ENCODE measurements at regions not wholly inside any gene's neighbourhood (a gene's known extent, or its start where the extent isn't known, plus 50 kb on each side); places are given as distances from the start of the nearest gene placed in this dataset.

GRCh38 chr2:173649527-173650219, 295.0 kb downstream of the CDCA7 start:
- Mint-ChIP-seq H3K4me3 (no peak overlapping the region), H3K27ac (no peak overlapping the region), H3K36me3 (ENCODE audit: low read depth) (no peaks in the 10 kb centered on the region), H3K4me1 (ENCODE audit: low read depth) (peaks cover 37% of the 10 kb centered on the region), H3K9me3 (no peaks in the 10 kb centered on the region), H3K27me3 (ENCODE audit: insufficient read depth) (peaks cover 3% of the 10 kb centered on the region; the same call in 1 of the 2 replicates)
- no peak for DNase-seq
- TF ChIP-seq, protein P1, sequence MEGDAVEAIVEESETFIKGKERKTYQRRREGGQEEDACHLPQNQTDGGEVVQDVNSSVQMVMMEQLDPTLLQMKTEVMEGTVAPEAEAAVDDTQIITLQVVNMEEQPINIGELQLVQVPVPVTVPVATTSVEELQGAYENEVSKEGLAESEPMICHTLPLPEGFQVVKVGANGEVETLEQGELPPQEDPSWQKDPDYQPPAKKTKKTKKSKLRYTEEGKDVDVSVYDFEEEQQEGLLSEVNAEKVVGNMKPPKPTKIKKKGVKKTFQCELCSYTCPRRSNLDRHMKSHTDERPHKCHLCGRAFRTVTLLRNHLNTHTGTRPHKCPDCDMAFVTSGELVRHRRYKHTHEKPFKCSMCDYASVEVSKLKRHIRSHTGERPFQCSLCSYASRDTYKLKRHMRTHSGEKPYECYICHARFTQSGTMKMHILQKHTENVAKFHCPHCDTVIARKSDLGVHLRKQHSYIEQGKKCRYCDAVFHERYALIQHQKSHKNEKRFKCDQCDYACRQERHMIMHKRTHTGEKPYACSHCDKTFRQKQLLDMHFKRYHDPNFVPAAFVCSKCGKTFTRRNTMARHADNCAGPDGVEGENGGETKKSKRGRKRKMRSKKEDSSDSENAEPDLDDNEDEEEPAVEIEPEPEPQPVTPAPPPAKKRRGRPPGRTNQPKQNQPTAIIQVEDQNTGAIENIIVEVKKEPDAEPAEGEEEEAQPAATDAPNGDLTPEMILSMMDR (IDR thresholded peaks at IDR 0.05) = no peak

- Mint-ChIP-seq H3K27me3 (ENCODE audit: insufficient read depth) (no peaks in the 10 kb centered on the region; the same call in 1 of the 2 replicates), H3K4me3 (peak overlapping the region; percentile 70; the same call in 1 of the 2 replicates), H3K27ac (peak overlapping the region; percentile 91), H3K4me1 (ENCODE audit: low read depth) (peaks cover 42% of the 10 kb centered on the region), H3K36me3 (ENCODE audit: low read depth) (no peaks in the 10 kb centered on the region), H3K9me3 (no peaks in the 10 kb centered on the region)
- DNase-seq = no peak
- TF ChIP-seq, protein P1 (IDR thresholded peaks at IDR 0.05) = no peak
Observed at GRCh38 chr2:173651891-173652290, 297.2 kb downstream of the CDCA7 start.

- Mint-ChIP-seq H3K9me3 (no peaks in the 10 kb centered on the region), H3K36me3 (ENCODE audit: low read depth) (no peaks in the 10 kb centered on the region), H3K27me3 (ENCODE audit: insufficient read depth) (no peaks in the 10 kb centered on the region; the same call in 1 of the 2 replicates), H3K4me3 (peak overlapping the region; percentile 70), H3K4me1 (ENCODE audit: low read depth) (peaks cover 42% of the 10 kb centered on the region), H3K27ac (peak overlapping the region; percentile 91)
- DNase-seq = peak; percentile 89
- TF ChIP-seq, protein P1 (IDR thresholded peaks at IDR 0.05) = no peak
Observed at GRCh38 chr2:173652311-173652710, 297.6 kb downstream of the CDCA7 start.

- Mint-ChIP-seq H3K27ac (peak overlapping the region; percentile 91), H3K36me3 (ENCODE audit: low read depth) (no peaks in the 10 kb centered on the region), H3K27me3 (ENCODE audit: insufficient read depth) (no peaks in the 10 kb centered on the region; the same call in 1 of the 2 replicates), H3K4me1 (ENCODE audit: low read depth) (peaks cover 47% of the 10 kb centered on the region), H3K4me3 (peak overlapping the region; percentile 70), H3K9me3 (no peaks in the 10 kb centered on the region)
- DNase-seq = peak; percentile 98
- TF ChIP-seq, protein P1 (IDR thresholded peaks at IDR 0.05) = no peak
Observed at GRCh38 chr2:173652767-173653431, 298.2 kb downstream of the CDCA7 start.

DNA sequence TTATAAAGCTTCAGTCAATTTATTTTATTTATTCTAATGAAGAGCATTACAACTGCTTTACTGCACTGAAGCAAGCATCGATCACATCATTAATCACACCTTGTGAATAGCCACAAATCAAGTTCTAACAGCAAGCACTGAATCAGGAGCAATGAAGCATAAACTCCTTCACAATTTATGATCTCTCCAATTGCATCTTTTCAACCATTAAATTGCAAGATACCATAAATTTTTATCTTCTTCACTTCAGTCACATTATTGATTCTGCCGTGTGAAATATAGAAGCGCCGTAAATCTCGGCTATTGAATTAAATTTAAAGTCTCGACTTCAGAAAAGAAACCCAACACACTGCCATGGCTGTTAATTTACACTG, 298.7 kb downstream of the CDCA7 start:
- H3K36me3 Mint-ChIP-seq (ENCODE audit: low read depth) = no peaks in the 10 kb centered on the region
- H3K4me1 Mint-ChIP-seq (ENCODE audit: low read depth) = peaks cover 52% of the 10 kb centered on the region
- TF ChIP-seq, protein P1 (IDR thresholded peaks at IDR 0.05) = no peak
- DNase-seq = no peak
- H3K27ac Mint-ChIP-seq = peak overlapping the region; percentile 91; the same call in 1 of the 2 replicates
- no peaks in the 10 kb centered on the region; the same call in 1 of the 2 replicates for H3K27me3 Mint-ChIP-seq (ENCODE audit: insufficient read depth)
- H3K9me3 Mint-ChIP-seq = no peaks in the 10 kb centered on the region
- peak overlapping the region; percentile 70; the same call in 1 of the 2 replicates for H3K4me3 Mint-ChIP-seq

Measured in HFFc6 (cell line).